MM.1S (cell line): ENCODE measurements at regions not wholly inside any gene's neighbourhood (a gene's known extent, or its start where the extent isn't known, plus 50 kb on each side); places are given as distances from the start of the nearest gene placed in this dataset.

Source experiments
- CTCF ChIP-seq: fragments of 300-600 bp; sonication (generic); IDR thresholded peaks from 2 replicates; pipeline ENCODE4 v1.5.1; 2016; ENCODE audit warnings: antibody characterized with exemption, low read length, mixed read lengths
- EZH2phosphoT487 ChIP-seq: fragments of 300-600 bp; sonication (generic); IDR thresholded peaks from 2 replicates; pipeline ENCODE4 v1.6.1; 2018; ENCODE audit warnings: antibody characterized with exemption, low read length

DNA sequence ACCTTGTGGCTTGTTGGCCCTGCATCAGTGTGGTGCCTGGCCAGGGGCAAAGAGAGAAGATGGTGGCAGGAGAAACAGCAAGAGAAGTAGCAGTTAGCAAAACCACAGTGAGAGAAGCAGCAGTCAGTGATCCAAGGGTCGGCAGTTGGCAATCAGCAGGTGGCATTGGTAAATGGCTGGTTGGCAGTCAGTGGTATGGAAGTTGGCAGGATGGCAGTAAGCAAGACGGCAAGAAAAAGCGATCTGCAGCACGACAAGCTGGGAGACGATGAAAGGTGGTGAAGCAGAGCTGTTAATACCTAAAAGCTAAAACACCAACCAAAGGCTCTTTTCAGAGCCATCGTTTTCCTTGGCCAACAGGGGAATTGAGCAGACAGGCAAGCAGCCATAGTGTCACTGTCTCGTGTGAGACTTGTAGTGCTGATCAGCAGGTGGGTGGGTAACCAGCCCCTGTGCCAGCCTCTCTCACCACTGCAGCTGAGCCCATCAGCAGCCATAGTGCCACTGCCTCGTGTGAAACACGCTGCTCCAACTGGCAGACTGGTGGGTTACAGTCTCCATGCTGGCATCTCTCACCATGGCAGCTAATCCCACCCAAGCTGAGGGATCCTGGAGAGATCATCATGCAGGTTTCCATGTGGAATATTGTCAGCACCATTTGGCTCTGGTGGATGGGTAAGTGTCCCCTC lies 2078.4 kb downstream of the PCDH7 start:
- TF ChIP-seq CTCF (no peak), EZH2phosphoT487 (no peak)
